T1000 (cell line): ENCODE measurements at regions not wholly inside any gene's neighbourhood (a gene's known extent, or its start where the extent isn't known, plus 50 kb on each side); places are given as distances from the start of the nearest gene placed in this dataset.
"Not testable (repeated sequence)": the region's sequence is repeated elsewhere in the genome, so short reads cannot be mapped to it uniquely, and the experiment has no call there.

Experiments used
- DNase-seq: peaks from one replicate; lab custom pipeline; 2025; ENCODE audit warnings: mixed read lengths; lab: John Stamatoyannopoulos, UW

- DNase-seq: no peak
Observed at GRCh38 chr9:30301271-30301963, 2083.0 kb upstream of the ACO1 start.

GRCh38 chr9:30310711-30311110, 2073.7 kb upstream of the ACO1 start:
- DNase-seq: no peak

- no peak for DNase-seq
Observed at GRCh38 chr9:30329431-30329830, 2055.0 kb upstream of the ACO1 start.

GRCh38 chr9:30348904-30349303, 2035.5 kb upstream of the ACO1 start:
- no peak for DNase-seq

- DNase-seq: no peak
Observed at GRCh38 chr9:30349526-30350513, 2034.6 kb upstream of the ACO1 start.

- DNase-seq: no peak
Observed at GRCh38 chr9:30356221-30356620, 2028.2 kb upstream of the ACO1 start.

- DNase-seq: no peak
Observed at GRCh38 chr9:30362373-30362772, 2022.1 kb upstream of the ACO1 start.

GRCh38 chr9:30366140-30366539, 2018.3 kb upstream of the ACO1 start:
- DNase-seq: not testable (repeated sequence)

GRCh38 chr9:30382271-30382670, 2002.2 kb upstream of the ACO1 start:
- no peak for DNase-seq

GRCh38 chr9:30410273-30410672, 1974.2 kb upstream of the ACO1 start:
- no peak for DNase-seq

GRCh38 chr9:30411571-30411970, 1972.9 kb upstream of the ACO1 start:
- no peak for DNase-seq

- DNase-seq: no peak
Observed at GRCh38 chr9:30459156-30459555, 1925.3 kb upstream of the ACO1 start.

GRCh38 chr9:30476826-30477225, 1907.6 kb upstream of the ACO1 start:
- DNase-seq: no peak

- DNase-seq: no peak
Observed at GRCh38 chr9:30478684-30479083, 1905.8 kb upstream of the ACO1 start.

- DNase-seq: no peak
Observed at GRCh38 chr9:30482499-30482898, 1901.9 kb upstream of the ACO1 start.

- DNase-seq: no peak
Observed at GRCh38 chr9:30484690-30485089, 1899.8 kb upstream of the ACO1 start.

GRCh38 chr9:30504502-30504905, 1879.9 kb upstream of the ACO1 start:
- DNase-seq: no peak

GRCh38 chr9:30505311-30505710, 1879.1 kb upstream of the ACO1 start:
- DNase-seq: no peak

- DNase-seq: no peak
Observed at GRCh38 chr9:30506749-30507148, 1877.7 kb upstream of the ACO1 start.

GRCh38 chr9:30507166-30507565, 1877.3 kb upstream of the ACO1 start:
- no peak for DNase-seq

- DNase-seq: no peak
Observed at GRCh38 chr9:30511666-30512065, 1872.8 kb upstream of the ACO1 start.

GRCh38 chr9:30519166-30519565, 1865.3 kb upstream of the ACO1 start:
- DNase-seq: no peak

- no peak for DNase-seq
Observed at GRCh38 chr9:30519756-30520155, 1864.7 kb upstream of the ACO1 start.
